ENCODE measurements at regions not wholly inside any gene's neighbourhood (a gene's known extent, or its start where the extent isn't known, plus 50 kb on each side); places are given as distances from the start of the nearest gene placed in this dataset.

GRCh38 chr6:40965046-40965445, 74.0 kb downstream of the UNC5CL start (continued):
- TF ChIP-seq HDAC2 (IDR thresholded peaks at IDR 0.05; ENCODE audit: borderline replicate concordance in 1 of 2, low read depth in 2 of 2, low read length in 2 of 2) (no peak), CTBP2 (IDR thresholded peaks at IDR 0.05; ENCODE audit: borderline replicate concordance, insufficient read depth, insufficient read length, low read length) (no peak)
